NCI-H524 (cell line): ENCODE measurements at regions not wholly inside any gene's neighbourhood (a gene's known extent, or its start where the extent isn't known, plus 50 kb on each side); places are given as distances from the start of the nearest gene placed in this dataset.
A peak's percentile ranks its signal among the peaks of the same experiment; 100 is the strongest.
"Not testable (repeated sequence)": the region's sequence is repeated elsewhere in the genome, so short reads cannot be mapped to it uniquely, and the experiment has no call there.

Experiments
- DNase-seq, 2 experiments: peaks; one replicate each; lab custom pipeline; 2025; lab: John Stamatoyannopoulos, UW

- not testable (repeated sequence) for DNase-seq
Measured at GRCh38 chr10:29363930-29364329, 75.1 kb downstream of the LYZL1 start.

- not testable (repeated sequence) for DNase-seq
Measured at GRCh38 chr10:29366206-29366605, 77.3 kb downstream of the LYZL1 start.

DNA sequence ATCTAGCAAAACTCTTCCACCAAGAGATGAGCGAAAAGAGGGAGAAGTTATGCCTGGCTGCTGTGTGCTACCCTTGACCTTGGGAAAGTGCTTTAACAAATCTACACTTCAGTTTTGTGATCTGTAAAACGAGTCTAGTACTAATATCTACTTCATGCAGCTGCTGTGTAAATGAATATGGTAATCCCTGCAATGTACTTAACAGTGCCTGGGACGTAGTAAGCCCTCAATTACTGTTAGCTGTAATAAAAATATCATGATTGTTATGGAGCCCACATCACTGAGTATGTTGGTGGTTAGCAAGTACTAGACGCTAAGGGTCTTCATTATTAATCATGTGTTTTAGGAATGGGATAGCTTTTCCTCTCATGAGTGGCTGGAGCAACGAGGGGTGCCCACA lies 80.5 kb downstream of the LYZL1 start:
- peak in 1 of 2 experiments; percentile 29 for DNase-seq

DNA sequence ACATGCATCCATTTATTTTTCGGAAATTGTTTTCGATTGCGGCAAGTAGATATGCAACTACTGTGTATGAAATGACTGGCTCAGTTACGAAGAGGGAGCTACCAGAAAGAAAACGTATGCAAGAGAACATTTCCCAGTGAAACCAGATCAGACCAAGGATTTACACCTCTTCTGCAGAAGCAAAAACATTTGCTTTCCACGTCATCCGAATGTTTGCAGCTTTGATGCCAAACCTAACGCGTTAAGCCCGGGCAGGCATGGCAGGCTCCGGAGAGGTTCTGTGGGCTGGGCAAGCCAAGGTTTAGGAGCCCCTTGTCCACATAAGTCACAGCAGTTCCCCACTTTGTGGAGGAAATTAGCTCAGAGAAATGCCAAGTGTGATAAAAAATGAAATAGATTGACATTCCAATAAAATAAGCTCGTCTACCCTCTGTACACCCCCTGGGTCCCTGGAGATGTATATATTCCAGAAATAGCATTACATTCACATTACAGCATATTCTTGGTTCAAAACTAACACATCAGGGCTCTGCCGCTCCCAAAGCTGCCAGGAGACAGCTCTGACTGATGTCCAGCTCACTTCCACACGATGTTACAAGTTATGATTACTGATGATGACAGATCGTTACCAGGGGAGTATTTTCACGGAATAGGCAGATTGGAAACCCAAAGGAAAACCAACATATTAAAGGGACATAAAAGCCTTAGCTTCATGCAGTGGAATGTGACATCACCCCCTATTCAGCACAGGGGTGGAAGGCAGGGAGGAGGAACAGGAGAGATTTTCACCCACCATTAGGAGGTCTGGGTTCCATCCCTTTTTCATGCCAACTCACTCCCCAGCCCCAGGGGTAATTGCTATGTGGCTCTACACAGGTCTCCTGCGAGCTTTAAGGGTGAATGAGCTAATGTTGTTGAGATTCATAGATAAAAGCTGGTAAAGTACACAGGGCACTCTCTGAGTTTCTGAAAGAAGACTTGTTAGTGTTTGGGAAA lies 81.5 kb downstream of the LYZL1 start:
- no peak for DNase-seq

GRCh38 chr10:29372920-29373319 lies 84.0 kb downstream of the LYZL1 start:
- no peak for DNase-seq

- DNase-seq: no peak
Measured at GRCh38 chr10:29374162-29374561, 85.3 kb downstream of the LYZL1 start.

- no peak for DNase-seq
Measured at GRCh38 chr10:29375888-29376287, 87.0 kb downstream of the LYZL1 start.

DNA sequence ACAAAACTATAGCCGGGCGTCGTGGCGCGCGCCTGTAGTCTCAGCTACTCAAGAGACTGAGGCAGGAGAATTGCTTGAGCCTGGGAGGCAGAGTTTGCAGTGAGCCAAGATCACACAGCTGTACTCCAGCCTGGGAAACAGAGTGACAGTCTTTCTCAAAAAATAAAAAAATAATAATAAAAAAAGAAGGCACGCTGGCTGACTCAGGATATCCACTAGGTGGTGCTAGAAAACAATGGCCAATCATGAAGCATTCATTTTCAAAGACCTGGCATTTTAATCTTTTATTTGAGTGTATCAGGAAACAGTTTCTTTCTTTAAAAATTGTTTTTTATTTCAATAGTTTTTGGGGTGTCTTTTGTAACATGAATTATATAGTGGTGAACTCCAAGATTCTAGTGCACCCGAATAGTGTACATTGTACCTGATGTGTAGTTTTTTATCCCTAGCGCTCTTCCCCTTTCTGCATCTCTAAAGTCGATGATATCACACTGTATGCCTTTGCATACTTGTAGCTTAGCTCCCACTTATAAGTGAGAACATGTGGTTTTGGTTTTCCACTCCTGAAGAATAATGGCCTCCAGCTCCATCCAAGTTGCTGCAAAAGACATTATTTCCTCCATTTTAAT lies 88.6 kb downstream of the LYZL1 start:
- no peak for DNase-seq

DNA sequence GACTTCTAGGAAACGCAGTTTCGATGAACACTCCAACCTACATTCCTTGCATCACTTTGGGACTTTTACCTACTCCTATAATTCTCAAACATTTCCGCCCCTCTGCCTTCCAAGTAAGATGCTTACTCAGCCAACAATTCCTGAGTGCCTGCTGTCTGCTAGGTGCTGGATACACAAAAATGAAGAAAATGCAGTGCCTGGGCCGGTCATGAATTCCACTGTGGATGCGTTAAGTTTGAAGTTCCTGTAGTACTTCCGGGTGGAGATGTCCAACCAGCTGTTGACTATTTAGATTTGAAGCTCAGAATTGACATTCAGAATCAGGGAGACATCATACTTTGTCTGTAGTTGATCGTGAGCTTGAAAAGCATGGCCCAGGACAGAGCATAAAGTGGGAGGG lies 89.2 kb downstream of the LYZL1 start:
- DNase-seq: no peak

GRCh38 chr10:29379208-29379607 lies 90.3 kb downstream of the LYZL1 start:
- DNase-seq: no peak

DNA sequence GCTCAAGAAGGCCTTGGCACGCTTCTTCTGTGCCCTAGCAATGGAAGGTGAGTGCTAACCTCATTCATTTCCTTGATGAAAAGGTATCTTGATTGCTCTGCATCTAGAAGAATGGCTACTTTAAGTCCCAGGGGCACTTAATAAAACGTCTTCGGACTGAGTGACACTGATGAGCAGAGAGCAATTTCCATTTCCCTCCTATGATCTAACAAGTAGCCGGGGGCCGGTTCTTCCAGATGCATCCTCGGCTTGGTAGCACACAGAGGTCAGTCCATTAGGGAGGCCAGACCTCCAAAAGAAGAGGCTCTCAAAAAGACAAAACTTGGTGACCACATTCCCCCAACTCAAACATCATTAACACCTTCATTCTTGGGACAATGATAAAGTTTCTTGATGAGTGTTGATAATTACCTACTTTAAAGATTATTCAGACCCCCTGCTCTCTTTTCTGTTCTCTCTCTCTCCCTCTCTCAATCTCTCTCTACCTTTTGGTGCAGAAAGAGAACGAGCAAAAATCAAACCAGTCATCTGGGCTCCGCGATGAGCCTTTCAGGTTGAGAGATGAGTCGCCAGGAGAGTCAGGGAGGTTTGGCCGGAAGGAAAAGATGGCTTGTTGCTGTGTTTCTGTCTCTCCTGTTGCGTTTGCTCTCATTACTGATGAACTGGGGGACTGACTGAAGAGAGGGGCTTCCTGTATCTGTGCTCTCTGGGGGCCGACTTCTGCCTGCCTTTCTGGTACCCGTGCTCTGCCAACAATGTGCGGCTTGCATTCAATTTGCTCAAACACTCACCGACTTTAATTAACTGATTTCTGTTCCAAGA lies 91.1 kb downstream of the LYZL1 start:
- DNase-seq: not testable (repeated sequence)

DNA sequence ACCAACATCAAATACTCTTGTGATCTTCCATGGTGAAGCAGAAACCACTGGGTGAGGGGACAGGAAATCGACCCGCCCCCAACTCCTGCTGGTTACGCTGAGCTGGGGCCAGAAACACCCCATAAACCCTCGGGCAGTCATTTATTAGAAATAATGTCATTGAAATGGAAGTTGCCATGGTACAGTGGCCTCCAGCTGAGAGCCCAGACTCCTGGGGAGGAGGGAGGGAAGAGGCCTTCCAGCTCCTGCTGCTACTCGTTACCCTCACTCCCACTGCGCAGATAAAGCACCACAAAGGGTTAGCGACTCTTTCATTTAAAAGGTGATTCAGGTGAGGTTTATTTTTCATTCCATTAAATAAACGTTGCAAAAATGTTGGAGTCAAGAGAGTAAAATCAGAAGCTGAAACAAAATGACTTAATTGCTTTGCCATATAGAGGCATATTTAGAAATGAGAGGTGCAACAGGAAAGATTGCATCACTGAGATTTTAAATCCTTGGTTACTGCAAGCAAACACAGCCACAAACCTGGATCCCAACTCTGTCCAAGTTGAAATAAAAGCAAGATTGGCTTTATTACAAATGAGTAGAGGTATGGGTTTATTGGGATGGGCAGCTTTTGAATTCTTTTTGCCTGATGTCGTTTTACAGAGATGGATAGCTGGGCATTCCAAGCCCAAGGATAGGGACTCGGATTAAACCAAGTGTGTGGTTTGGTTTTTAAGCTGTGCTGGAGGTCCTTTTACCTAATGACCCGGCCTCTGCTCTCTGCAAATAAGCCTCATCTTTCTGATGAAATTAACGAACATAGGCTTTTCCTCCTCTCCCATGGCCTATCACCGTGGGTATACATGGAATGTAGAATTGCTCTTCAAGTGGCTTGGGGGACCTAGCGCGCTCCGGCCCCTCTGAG lies 92.0 kb downstream of the LYZL1 start:
- not testable (repeated sequence) for DNase-seq

DNA sequence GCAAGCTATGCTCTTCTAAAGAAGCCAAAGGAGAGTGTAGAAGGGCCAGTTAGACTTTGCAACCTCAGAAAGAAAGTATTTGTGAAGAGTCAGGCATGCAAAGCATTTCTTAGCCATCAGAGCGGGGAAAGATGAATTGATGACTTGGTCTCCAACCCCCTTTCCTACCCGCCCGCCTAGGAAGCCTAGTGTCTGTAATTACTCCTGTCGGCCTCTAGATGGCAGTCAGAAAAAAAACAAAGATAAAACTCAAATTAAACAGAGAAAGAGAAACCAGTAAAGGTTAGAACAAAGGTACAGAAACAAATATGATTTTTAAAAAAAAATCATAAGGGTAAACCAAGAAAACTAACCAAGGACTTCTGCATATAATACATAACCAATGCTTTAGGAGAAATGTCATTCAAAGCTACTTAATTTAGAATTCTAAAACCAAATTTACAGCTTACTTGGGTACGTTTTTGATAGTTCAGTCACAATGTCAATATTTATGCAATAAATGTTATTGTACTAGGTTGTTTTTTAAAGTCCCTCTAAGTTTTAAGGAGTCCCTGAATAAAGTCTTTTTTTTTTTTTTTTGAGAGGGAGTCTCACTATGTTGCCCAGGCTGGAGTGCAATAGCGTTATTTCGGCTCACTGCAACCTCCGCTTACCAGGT lies 97.6 kb downstream of the LYZL1 start:
- no peak for DNase-seq

DNA sequence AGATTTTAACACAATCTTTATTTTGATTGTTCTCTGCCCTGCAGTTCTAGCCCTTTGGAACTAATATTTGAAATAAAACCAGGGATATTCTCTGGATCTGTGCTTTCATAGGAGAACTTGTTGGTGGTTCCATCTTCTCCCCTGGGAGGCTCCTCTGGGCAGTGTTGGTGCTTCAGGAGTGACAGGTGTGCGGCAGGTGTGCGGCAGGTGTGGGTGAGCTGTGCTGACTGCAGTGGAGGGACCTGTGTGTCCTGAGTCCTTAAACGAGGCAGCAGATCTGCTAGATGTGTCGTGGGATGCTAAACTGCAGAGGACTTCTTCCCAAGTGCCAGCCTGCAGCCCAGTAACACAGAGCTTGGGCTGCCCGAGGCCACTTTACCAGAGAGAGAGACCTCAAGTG lies 98.4 kb downstream of the LYZL1 start:
- no peak for DNase-seq

DNA sequence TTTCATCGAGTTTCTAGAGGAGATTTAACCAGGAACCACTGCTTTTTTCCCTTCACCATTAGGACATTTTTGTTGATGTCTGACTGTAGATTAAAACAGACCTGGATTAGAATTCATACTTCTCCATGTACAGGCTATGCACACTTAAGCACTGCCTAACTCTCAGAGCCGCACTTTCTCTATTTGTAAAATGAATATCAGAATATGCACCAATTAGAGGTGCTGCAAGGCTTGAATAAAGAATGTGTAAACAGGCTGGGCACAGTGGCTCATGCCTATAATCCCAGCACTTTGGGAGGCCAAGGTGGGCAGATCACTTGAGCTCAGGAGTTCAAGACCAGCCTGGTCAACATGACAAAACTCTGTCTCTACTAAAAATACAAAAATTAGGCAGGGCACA lies 99.2 kb downstream of the LYZL1 start:
- DNase-seq: not testable (repeated sequence)

DNA sequence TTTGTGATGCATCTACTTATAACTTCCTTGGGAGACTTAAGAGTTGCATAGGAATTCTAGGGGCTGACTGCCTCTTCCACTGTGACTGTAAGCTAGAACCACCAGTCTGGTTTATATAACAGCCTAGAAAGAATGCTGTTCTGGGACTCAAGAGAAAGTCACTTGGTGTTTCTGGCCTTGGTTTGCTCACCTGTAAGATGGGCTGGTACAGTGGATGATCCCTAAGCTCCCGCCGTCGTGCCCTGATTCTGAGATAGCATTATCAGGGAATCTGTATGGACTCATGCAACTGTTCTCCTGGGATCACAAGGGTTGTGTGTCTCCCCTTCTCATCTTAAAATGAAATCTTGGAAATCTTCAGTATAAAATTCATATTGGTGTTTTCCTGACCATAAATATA lies 100.6 kb downstream of the LYZL1 start:
- no peak for DNase-seq

GRCh38 chr10:29389935-29390334 lies 101.1 kb downstream of the LYZL1 start:
- DNase-seq: no peak

DNA sequence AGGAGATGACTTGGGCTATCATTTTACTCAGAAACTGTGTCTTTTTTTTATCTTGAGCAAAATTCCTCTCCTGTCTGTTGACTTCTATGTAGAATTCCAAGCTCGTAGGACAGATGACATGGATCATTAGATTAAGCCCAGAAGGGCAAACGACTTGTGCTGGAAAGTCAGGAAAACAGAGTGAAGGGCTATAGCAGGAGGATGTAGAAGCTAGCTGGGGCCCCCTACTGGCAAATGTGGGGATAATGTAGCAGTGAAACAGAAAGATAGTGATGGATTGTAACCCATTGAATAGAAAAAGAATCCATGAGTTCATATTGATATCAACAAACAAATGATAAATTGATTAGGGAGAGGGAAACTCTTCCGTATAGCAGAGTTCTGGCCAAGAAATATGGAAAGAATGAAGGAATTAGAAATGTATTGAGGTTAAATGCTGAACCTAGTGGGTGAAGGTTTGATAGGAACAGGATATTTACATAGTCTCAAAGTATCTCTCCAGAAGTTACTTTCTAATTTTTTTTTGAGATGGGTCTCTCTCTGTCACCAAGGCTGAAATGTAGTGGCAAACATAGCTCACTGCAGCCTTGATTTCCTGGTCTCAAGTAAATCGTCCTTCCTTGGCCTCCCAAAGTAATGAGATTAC lies 103.6 kb downstream of the LYZL1 start:
- peak in 1 of 2 experiments; percentile 19 for DNase-seq

- DNase-seq: peak in 1 of 2 experiments; percentile 8
Measured at GRCh38 chr10:29394321-29394932, 105.6 kb downstream of the LYZL1 start.

DNA sequence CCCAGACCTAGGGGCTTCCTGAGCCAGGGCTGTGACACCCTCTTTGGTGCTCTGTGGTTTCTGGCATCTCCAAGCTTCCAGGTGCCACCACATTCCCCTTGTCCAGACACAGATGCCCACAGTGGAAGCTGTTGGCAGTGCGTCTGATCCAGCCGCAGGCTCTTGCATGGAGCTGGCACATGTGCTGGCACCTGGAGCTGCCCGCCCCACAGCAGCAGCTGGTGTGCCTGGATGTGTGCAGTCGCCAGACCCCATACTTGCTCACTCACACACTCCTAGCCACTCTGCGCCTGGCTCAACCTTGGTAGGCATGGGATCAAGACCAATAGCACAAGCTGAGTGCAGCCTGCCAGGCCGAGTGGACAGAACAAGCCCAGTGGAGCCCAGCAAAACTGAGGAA lies 106.5 kb downstream of the LYZL1 start:
- no peak for DNase-seq
